ENCODE measurements at regions not wholly inside any gene's neighbourhood (a gene's known extent, or its start where the extent isn't known, plus 50 kb on each side); places are given as distances from the start of the nearest gene placed in this dataset.

- in situ Hi-C loops (cut with HindIII; ENCODE audit: low sequenced_read_pairs): no loop called here
- no peak for TF ChIP-seq CTCF (IDR thresholded peaks at IDR 0.05; ENCODE audit: low read depth, low read length, missing control alignments)
- no peak overlapping the region for H3K4me3 ChIP-seq (ENCODE audit: low read depth, low read length)
Measured at GRCh38 chr2:220478305-220479058, 851.1 kb downstream of the SLC4A3 start.

GRCh38 chr2:220482716-220483115 lies 855.3 kb downstream of the SLC4A3 start:
- no peak overlapping the region for H3K4me3 ChIP-seq (ENCODE audit: low read depth, low read length)
- in situ Hi-C loops (cut with HindIII; ENCODE audit: low sequenced_read_pairs): no loop called here
- no peak for TF ChIP-seq CTCF (IDR thresholded peaks at IDR 0.05; ENCODE audit: low read depth, low read length, missing control alignments)
- no peak for DNase-seq (ENCODE audit: low read depth)

More at GRCh38 chr2:220478305-220479058, 851.1 kb downstream of the SLC4A3 start:
- DNase-seq (ENCODE audit: low read depth): no peak

DNA sequence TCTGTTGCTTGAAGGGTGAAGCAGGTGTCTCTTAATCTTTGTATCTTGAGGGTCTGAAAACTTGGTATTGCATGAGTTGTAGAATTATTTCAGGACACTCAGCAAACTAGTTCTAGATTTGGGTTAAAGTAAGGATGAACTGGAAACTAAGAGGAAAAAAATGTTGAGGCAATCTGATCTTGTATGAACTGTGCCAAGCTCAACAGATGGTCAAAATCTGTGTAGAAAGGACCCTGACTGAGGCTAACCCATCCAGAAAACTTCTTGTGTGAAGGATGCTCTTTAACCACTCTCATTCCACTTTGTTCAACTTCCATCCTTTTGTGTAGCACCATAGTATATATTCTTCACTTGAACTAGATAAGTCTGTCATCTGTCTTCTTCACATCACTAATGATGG lies 861.7 kb downstream of the SLC4A3 start:
- DNase-seq (ENCODE audit: low read depth): no peak
- in situ Hi-C loops (cut with HindIII; ENCODE audit: low sequenced_read_pairs): no loop called here
- TF ChIP-seq CTCF (IDR thresholded peaks at IDR 0.05; ENCODE audit: low read depth, low read length, missing control alignments): no peak
- H3K4me3 ChIP-seq (ENCODE audit: low read depth, low read length): no peak overlapping the region

- in situ Hi-C loops (cut with HindIII; ENCODE audit: low sequenced_read_pairs): no loop called here
- no peak overlapping the region for H3K4me3 ChIP-seq (ENCODE audit: low read depth, low read length)
- no peak for DNase-seq (ENCODE audit: low read depth)
- no peak for TF ChIP-seq CTCF (IDR thresholded peaks at IDR 0.05; ENCODE audit: low read depth, low read length, missing control alignments)
Measured at GRCh38 chr2:220491670-220492069, 864.2 kb downstream of the SLC4A3 start.

DNA sequence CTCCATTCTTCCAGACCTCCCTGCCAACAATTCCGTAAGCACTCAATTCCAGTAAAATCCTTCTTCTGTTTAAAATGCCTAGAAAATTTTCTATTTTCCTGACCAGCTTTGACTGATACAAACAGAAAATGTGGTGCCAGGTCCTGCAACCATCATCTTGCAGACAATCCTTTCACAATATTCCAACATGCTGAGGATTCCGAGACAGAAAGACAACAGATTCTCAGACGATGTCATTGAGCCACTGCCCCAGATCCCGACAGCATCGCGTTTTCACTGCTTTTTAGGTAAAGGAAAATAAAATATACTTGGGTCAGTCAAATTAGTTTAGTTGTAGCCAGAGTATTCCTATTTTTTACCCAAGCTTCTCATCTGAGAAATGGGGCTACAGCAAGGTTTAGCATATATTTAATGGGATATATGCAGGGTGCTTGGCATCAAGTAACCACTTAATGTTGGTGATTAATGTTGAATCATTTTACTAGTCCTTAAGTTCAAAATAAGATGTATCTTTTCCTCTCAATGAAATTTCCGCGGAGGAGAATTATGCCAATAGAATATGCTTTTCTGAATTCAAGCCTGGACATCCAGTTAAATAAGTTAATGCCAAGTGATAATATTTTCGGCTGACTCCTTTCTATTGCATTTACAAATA lies 866.6 kb downstream of the SLC4A3 start:
- TF ChIP-seq CTCF (IDR thresholded peaks at IDR 0.05; ENCODE audit: low read depth, low read length, missing control alignments): no peak
- in situ Hi-C loops (cut with HindIII; ENCODE audit: low sequenced_read_pairs): no loop called here
- H3K4me3 ChIP-seq (ENCODE audit: low read depth, low read length): no peak overlapping the region
- no peak for DNase-seq (ENCODE audit: low read depth)

DNA sequence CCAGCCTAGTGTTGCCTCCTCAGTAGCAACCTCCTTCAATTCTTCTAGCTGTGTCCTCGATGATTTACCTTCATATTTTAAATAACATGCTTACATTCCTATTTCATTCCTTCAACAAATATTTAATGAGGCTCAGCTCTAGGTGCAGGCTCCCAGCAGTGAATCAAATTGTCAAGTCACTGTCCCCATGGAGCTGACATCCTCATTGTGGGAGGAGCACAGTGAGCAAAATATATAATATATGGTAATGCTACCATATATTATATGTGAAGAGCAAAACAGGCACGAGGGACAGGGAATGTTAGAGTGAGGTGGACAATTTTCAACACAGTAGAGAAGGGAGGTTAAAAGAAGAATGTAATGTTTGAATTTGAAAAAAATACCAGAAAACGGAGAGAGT lies 869.1 kb downstream of the SLC4A3 start:
- no peak for DNase-seq (ENCODE audit: low read depth)
- TF ChIP-seq CTCF (IDR thresholded peaks at IDR 0.05; ENCODE audit: low read depth, low read length, missing control alignments): no peak
- in situ Hi-C loops (cut with HindIII; ENCODE audit: low sequenced_read_pairs): no loop called here

More for the DNA sequence above, 869.1 kb downstream of the SLC4A3 start:
- H3K4me3 ChIP-seq (ENCODE audit: low read depth, low read length): no peak overlapping the region

All from astrocyte of the cerebellum (primary cell).